ENCODE measurements at regions not wholly inside any gene's neighbourhood (a gene's known extent, or its start where the extent isn't known, plus 50 kb on each side); places are given as distances from the start of the nearest gene placed in this dataset.

GRCh38 chr2:234672498-234673150 is 175.7 kb upstream of the ARL4C start:
- no peak overlapping the region for H3K27ac ChIP-seq (ENCODE audit: low read depth, low read length)
- H2AK5ac ChIP-seq (ENCODE audit: low read depth, low read length), result no peak overlapping the region
- H2BK12ac ChIP-seq (ENCODE audit: low read depth, low read length), result no peak overlapping the region
- POLR2A ChIA-PET (ENCODE audit: partially characterized antibody), result no interaction called here
- H4K20me1 ChIP-seq (replicated peaks in 1 of 2; ENCODE audit: control insufficient read depth in 1 of 2, insufficient read depth in 2 of 2, low read length in 2 of 2), result no peaks in the 10 kb centered on the region
- no peaks in the 10 kb centered on the region for H3K23me2 ChIP-seq (ENCODE audit: low read depth, low read length)
- CTCF ChIA-PET (ENCODE audit: partially characterized antibody), result interaction anchor here (0.6 kb wide), 1 partner anchor 131 kb away, joined by 4 read pairs; no protein-coding TSS in a partner anchor
- FAIRE-seq (no peak), DNase-seq (ENCODE audit: low read depth in 1 of 2, low spot score in 2 of 2) (peak in 1 of 2 experiments; percentile 26)
- H3K4me3 ChIP-seq (ENCODE audit: extremely low read depth in 1 of 4, insufficient read depth in 2 of 4, low read depth in 3 of 4, low read length in 4 of 4), result no peak overlapping the region
- H2BK5ac ChIP-seq (ENCODE audit: low read depth, low read length), result no peak overlapping the region
- no peak overlapping the region for H4K91ac ChIP-seq (replicated peaks; ENCODE audit: insufficient read length, low read length)
- no peak overlapping the region; the same call in 1 of the 2 replicates for H4K8ac ChIP-seq (ENCODE audit: extremely low read depth, insufficient read depth, low read length)
- H2BK120ac ChIP-seq (replicated peaks; ENCODE audit: low read depth, low read length), result no peak overlapping the region
- WGBS, 2 experiments (ENCODE audit: extremely low coverage in 1 of 2, insufficient coverage in 1 of 2, insufficient read length in 1 of 2, insufficient replicate concordance in 2 of 2, low coverage in 1 of 2, low lambda C conversion rate in 2 of 2, missing lambda C conversion rate in 1 of 2), result 80% methylated on average over 8 of the region's 8 CpGs; no CpG with 5 or more reads in 1 of the 2 experiments
- H3K9me3 ChIP-seq (ENCODE audit: insufficient read depth in 2 of 2, low read depth in 1 of 2, low read length in 1 of 2), result peaks cover 0 to under 1% of the 10 kb centered on the region in 2 experiments; a peak in 1 of 4 replicates
- H3K23ac ChIP-seq (ENCODE audit: insufficient read length), result no peak overlapping the region
- no peaks in the 10 kb centered on the region for H3K27me3 ChIP-seq (replicated peaks in 1 of 4; ENCODE audit: control insufficient read depth in 3 of 4, extremely low read depth in 1 of 4, insufficient read depth in 3 of 4, low read length in 3 of 4)
- no peaks in the 10 kb centered on the region for H3K79me1 ChIP-seq (ENCODE audit: low read depth, low read length)
- H3K4me1 ChIP-seq (replicated peaks in 1 of 4; ENCODE audit: control insufficient read depth in 3 of 4, insufficient read depth in 4 of 4, low read length in 3 of 4), result peaks cover 7 to 25% (median 15%) of the 10 kb centered on the region in 4 experiments
- no peak overlapping the region for H3K4ac ChIP-seq (replicated peaks; ENCODE audit: insufficient read length, low read depth, low read length)
- H3K14ac ChIP-seq (ENCODE audit: insufficient read length), result no peak overlapping the region
- H3K9ac ChIP-seq (replicated peaks in 1 of 4; ENCODE audit: extremely low read depth in 1 of 4, low read depth in 3 of 4, low read length in 3 of 4), result no peak overlapping the region
- no peak overlapping the region for H3K56ac ChIP-seq (replicated peaks; ENCODE audit: insufficient read length, low read depth, low read length)
- H3K18ac ChIP-seq (ENCODE audit: extremely low read depth, low read length), result no peak overlapping the region
- H4K5ac ChIP-seq (ENCODE audit: insufficient read length, low read depth, low read length), result no peak overlapping the region
- no peaks in the 10 kb centered on the region for H3K36me3 ChIP-seq (ENCODE audit: control insufficient read depth in 2 of 4, insufficient read depth in 4 of 4, low read length in 3 of 4)
- H2BK15ac ChIP-seq (ENCODE audit: low read length), result no peak overlapping the region
- H2AFZ ChIP-seq (ENCODE audit: low read length), result no peak overlapping the region
- H3K79me2 ChIP-seq (ENCODE audit: control insufficient read depth in 1 of 2, insufficient read depth in 2 of 2, low read length in 2 of 2), result no peaks in the 10 kb centered on the region
- H2BK20ac ChIP-seq (ENCODE audit: low read length), result no peak overlapping the region
- no peak overlapping the region for H3K4me2 ChIP-seq (ENCODE audit: insufficient read depth in 1 of 2, low read depth in 2 of 2, low read length in 2 of 2)
- no peak for TF ChIP-seq TEAD4 (IDR thresholded peaks at IDR 0.05; ENCODE audit: low read depth, low read length)
- no peak for TF ChIP-seq SUZ12 (IDR thresholded peaks at IDR 0.05; ENCODE audit: low read length)
- TF ChIP-seq SAP30 (IDR thresholded peaks at IDR 0.05; ENCODE audit: insufficient read depth, insufficient replicate concordance, low read length), result no peak
- TF ChIP-seq SIX5 (IDR thresholded peaks at IDR 0.05; ENCODE audit: low read depth, low read length), result no peak
- TF ChIP-seq CEBPB (IDR thresholded peaks at IDR 0.05; ENCODE audit: low read depth, low read length), result no peak
- TF ChIP-seq BCL11A (IDR thresholded peaks at IDR 0.05; ENCODE audit: low read depth in 2 of 2, low read length in 2 of 2), result no peak
- no peak for TF ChIP-seq PHF8 (conservative IDR thresholded peaks at IDR 0.05; ENCODE audit: low read depth, low read length)
- TF ChIP-seq, protein P1, sequence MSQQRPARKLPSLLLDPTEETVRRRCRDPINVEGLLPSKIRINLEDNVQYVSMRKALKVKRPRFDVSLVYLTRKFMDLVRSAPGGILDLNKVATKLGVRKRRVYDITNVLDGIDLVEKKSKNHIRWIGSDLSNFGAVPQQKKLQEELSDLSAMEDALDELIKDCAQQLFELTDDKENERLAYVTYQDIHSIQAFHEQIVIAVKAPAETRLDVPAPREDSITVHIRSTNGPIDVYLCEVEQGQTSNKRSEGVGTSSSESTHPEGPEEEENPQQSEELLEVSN (IDR thresholded peaks at IDR 0.05), result no peak
- no peak for TF ChIP-seq ASH2L (IDR thresholded peaks at IDR 0.05; ENCODE audit: low read length)
- TF ChIP-seq TBP (IDR thresholded peaks at IDR 0.05; ENCODE audit: low read depth, low read length), result no peak
- no peak for TF ChIP-seq NRF1 (IDR thresholded peaks at IDR 0.05; ENCODE audit: low read depth, low read length)
- TF ChIP-seq GTF2F1 (IDR thresholded peaks at IDR 0.05; ENCODE audit: borderline replicate concordance, low read depth, low read length), result no peak
